SK-N-SH treated with all-trans-retinoic acid at 6 μM for 48 hours (cell line): ENCODE measurements at regions not wholly inside any gene's neighbourhood (a gene's known extent, or its start where the extent isn't known, plus 50 kb on each side); places are given as distances from the start of the nearest gene placed in this dataset.

Experiments
- ATAC-seq: fragments of 200-7000 bp; cut with Tn5 transposase; 3 replicates; pipeline ENCODE4 v1.9.1; 2020; ENCODE audit warnings: mild to moderate bottlenecking, moderate library complexity
- ARNTL ChIP-seq: fragments of 450-650 bp; formaldehyde crosslinking; IDR thresholded peaks from 2 replicates; pipeline ENCODE4 v1.5.0; 2020; ENCODE audit warnings: low read depth, mild to moderate bottlenecking, moderate library complexity, borderline replicate concordance
- BACH2 ChIP-seq: fragments of 250-450 bp; sonication (Bioruptor Pico); IDR thresholded peaks from 2 replicates; pipeline ENCODE4 v1.9.0; 2021; ENCODE audit warnings: mild to moderate bottlenecking, borderline replicate concordance
- CSDC2 ChIP-seq: fragments of 250-450 bp; sonication (Bioruptor Pico); IDR thresholded peaks from 2 replicates; pipeline ENCODE4 v1.5.0; 2020; ENCODE audit warnings: mild to moderate bottlenecking, moderate library complexity
- GLIS3 ChIP-seq: fragments of 250-450 bp; sonication (Bioruptor Pico); IDR thresholded peaks from 2 replicates; pipeline ENCODE4 v1.5.0; 2020; ENCODE audit warnings: mild to moderate bottlenecking, moderate library complexity
- ISL1 ChIP-seq: fragments of 250-450 bp; sonication (Bioruptor Pico); IDR thresholded peaks from 2 replicates; pipeline ENCODE4 v2.1.2; 2022; ENCODE audit warnings: mild to moderate bottlenecking, moderate library complexity
- OSR1 ChIP-seq: fragments of 250-450 bp; sonication (Bioruptor Pico); IDR thresholded peaks from 2 replicates; pipeline ENCODE4 v1.8.0; 2022; ENCODE audit warnings: moderate library complexity, mild to moderate bottlenecking, inconsistent platforms
- PPARA ChIP-seq: fragments of 250-450 bp; sonication (Bioruptor Pico); IDR thresholded peaks from 2 replicates; pipeline ENCODE4 v1.5.0; 2020; ENCODE audit warnings: mild to moderate bottlenecking, borderline replicate concordance
- RARB ChIP-seq: fragments of 250-450 bp; sonication (Bioruptor Pico); IDR thresholded peaks from 2 replicates; pipeline ENCODE4 v1.8.0; 2021; ENCODE audit warnings: mild to moderate bottlenecking, moderate library complexity
- TCF4 ChIP-seq: fragments of 250-450 bp; sonication (Bioruptor Pico); IDR thresholded peaks from 2 replicates; pipeline ENCODE4 v1.8.0; 2021; ENCODE audit warnings: mild to moderate bottlenecking, moderate library complexity, borderline replicate concordance
- TOX ChIP-seq: fragments of 250-450 bp; sonication (Bioruptor Pico); IDR thresholded peaks from 2 replicates; pipeline ENCODE4 v1.8.0; 2021; ENCODE audit warnings: mild to moderate bottlenecking, moderate library complexity, borderline replicate concordance
- ZC3H10 ChIP-seq: fragments of 250-450 bp; sonication (Bioruptor Pico); IDR thresholded peaks from 2 replicates; pipeline ENCODE4 v1.5.1; 2021; ENCODE audit warnings: mild to moderate bottlenecking, moderate library complexity
- ZFP30 ChIP-seq: fragments of 450-650 bp; formaldehyde crosslinking; IDR thresholded peaks from 2 replicates; pipeline ENCODE4 v1.5.0; 2022; ENCODE audit warnings: mild to moderate bottlenecking, moderate library complexity
- ZNF565 ChIP-seq: fragments of 450-650 bp; formaldehyde crosslinking; conservative IDR thresholded peaks from 2 replicates; pipeline ENCODE4 v1.5.0; 2020; ENCODE audit warnings: low read depth, mild to moderate bottlenecking, moderate library complexity
- ZNF70 ChIP-seq: fragments of 450-650 bp; formaldehyde crosslinking; IDR thresholded peaks from 2 replicates; pipeline ENCODE4 v1.5.0; 2020; ENCODE audit warnings: mild to moderate bottlenecking, moderate library complexity
- ZNF8 ChIP-seq: fragments of 450-650 bp; formaldehyde crosslinking; IDR thresholded peaks from 2 replicates; pipeline ENCODE4 v1.5.0; 2020; ENCODE audit warnings: mild to moderate bottlenecking, moderate library complexity
- TF ChIP-seq, protein P1 (sequence below): fragments of 250-450 bp; sonication (Bioruptor Pico); IDR thresholded peaks from 2 replicates; pipeline ENCODE4 v1.8.0; 2021; ENCODE audit warnings: low read depth, mild to moderate bottlenecking, moderate library complexity, borderline replicate concordance
- TF ChIP-seq, protein P2 (sequence below): fragments of 250-450 bp; sonication (Bioruptor Pico); IDR thresholded peaks from 2 replicates; pipeline ENCODE4 v1.5.0; 2020; ENCODE audit warnings: mild to moderate bottlenecking, moderate library complexity
- TF ChIP-seq, protein P3 (sequence below): fragments of 250-450 bp; sonication (Bioruptor Pico); IDR thresholded peaks from 2 replicates; pipeline ENCODE4 v1.5.1; 2020; ENCODE audit warnings: low read depth, mild to moderate bottlenecking, moderate library complexity
- TF ChIP-seq, protein P4 (sequence below): fragments of 250-450 bp; sonication (Bioruptor Pico); IDR thresholded peaks from 2 replicates; pipeline ENCODE4 v1.5.1; 2021; ENCODE audit warnings: mild to moderate bottlenecking, moderate library complexity
- TF ChIP-seq, protein P5 (sequence below): fragments of 250-450 bp; sonication (Bioruptor Pico); IDR thresholded peaks from 2 replicates; pipeline ENCODE4 v1.8.0; 2020; ENCODE audit warnings: mild to moderate bottlenecking, moderate library complexity, borderline replicate concordance

DNA sequence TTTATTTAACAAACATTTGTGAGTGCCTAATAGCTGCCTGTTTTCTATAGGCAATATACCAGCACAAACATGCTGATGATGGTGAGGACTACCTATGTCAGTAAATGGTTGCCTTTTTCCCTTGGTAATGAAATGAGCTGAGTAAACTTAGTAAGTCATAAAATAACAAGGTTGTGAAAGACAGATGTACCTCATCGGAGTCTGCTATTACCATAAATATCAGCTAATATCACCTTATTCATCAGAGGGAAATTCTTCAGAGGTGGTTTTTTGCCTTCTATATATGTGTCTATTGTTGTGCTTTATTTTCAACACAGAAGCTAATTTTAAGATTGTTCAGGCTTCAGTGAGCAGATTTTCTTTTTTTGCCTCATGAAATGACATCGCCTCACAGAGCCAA, 1040.5 kb downstream of the DTWD2 start:
- TF ChIP-seq GLIS3 (CRISPR knock-in tag) (no peak), ZC3H10 (no peak), RARB (CRISPR knock-in tag) (no peak)
- TF ChIP-seq, protein P1, sequence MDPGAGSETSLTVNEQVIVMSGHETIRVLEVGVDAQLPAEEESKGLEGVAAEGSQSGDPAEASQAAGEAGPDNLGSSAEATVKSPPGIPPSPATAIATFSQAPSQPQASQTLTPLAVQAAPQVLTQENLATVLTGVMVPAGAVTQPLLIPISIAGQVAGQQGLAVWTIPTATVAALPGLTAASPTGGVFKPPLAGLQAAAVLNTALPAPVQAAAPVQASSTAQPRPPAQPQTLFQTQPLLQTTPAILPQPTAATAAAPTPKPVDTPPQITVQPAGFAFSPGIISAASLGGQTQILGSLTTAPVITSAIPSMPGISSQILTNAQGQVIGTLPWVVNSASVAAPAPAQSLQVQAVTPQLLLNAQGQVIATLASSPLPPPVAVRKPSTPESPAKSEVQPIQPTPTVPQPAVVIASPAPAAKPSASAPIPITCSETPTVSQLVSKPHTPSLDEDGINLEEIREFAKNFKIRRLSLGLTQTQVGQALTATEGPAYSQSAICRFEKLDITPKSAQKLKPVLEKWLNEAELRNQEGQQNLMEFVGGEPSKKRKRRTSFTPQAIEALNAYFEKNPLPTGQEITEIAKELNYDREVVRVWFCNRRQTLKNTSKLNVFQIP (CRISPR knock-in tag): no peak
- TF ChIP-seq, protein P2, sequence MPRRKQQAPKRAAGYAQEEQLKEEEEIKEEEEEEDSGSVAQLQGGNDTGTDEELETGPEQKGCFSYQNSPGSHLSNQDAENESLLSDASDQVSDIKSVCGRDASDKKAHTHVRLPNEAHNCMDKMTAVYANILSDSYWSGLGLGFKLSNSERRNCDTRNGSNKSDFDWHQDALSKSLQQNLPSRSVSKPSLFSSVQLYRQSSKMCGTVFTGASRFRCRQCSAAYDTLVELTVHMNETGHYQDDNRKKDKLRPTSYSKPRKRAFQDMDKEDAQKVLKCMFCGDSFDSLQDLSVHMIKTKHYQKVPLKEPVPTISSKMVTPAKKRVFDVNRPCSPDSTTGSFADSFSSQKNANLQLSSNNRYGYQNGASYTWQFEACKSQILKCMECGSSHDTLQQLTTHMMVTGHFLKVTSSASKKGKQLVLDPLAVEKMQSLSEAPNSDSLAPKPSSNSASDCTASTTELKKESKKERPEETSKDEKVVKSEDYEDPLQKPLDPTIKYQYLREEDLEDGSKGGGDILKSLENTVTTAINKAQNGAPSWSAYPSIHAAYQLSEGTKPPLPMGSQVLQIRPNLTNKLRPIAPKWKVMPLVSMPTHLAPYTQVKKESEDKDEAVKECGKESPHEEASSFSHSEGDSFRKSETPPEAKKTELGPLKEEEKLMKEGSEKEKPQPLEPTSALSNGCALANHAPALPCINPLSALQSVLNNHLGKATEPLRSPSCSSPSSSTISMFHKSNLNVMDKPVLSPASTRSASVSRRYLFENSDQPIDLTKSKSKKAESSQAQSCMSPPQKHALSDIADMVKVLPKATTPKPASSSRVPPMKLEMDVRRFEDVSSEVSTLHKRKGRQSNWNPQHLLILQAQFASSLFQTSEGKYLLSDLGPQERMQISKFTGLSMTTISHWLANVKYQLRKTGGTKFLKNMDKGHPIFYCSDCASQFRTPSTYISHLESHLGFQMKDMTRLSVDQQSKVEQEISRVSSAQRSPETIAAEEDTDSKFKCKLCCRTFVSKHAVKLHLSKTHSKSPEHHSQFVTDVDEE (CRISPR knock-in tag): no peak
- TF ChIP-seq, protein P3, sequence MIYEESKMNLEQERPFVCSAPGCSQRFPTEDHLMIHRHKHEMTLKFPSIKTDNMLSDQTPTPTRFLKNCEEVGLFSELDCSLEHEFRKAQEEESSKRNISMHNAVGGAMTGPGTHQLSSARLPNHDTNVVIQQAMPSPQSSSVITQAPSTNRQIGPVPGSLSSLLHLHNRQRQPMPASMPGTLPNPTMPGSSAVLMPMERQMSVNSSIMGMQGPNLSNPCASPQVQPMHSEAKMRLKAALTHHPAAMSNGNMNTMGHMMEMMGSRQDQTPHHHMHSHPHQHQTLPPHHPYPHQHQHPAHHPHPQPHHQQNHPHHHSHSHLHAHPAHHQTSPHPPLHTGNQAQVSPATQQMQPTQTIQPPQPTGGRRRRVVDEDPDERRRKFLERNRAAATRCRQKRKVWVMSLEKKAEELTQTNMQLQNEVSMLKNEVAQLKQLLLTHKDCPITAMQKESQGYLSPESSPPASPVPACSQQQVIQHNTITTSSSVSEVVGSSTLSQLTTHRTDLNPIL (CRISPR knock-in tag): no peak
- TF ChIP-seq, protein P4, sequence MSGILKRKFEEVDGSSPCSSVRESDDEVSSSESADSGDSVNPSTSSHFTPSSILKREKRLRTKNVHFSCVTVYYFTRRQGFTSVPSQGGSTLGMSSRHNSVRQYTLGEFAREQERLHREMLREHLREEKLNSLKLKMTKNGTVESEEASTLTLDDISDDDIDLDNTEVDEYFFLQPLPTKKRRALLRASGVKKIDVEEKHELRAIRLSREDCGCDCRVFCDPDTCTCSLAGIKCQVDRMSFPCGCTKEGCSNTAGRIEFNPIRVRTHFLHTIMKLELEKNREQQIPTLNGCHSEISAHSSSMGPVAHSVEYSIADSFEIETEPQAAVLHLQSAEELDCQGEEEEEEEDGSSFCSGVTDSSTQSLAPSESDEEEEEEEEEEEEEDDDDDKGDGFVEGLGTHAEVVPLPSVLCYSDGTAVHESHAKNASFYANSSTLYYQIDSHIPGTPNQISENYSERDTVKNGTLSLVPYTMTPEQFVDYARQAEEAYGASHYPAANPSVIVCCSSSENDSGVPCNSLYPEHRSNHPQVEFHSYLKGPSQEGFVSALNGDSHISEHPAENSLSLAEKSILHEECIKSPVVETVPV (CRISPR knock-in tag): no peak
- ATAC-seq: no peak

DNA sequence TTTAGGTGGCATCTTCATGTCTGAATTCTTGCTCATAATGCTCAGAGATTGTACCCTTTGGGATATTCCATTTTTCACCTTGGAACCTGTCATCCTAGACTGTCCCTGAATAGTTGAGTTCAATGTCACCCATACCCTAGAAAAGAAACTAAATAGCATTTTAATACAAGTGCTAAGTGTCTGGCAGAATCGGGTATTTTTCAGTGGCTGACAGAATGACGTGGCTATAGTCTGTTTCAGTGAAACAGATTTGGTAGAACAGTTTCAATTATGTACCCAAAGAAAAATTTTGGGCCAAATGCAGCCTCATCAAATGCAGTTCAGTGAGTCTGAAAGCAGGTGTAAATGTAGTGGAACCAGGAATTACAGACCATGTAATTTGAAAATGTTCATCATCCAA, 1041.2 kb downstream of the DTWD2 start:
- ATAC-seq: no peak
- no peak for TF ChIP-seq ISL1 (CRISPR knock-in tag)
- TF ChIP-seq, protein P3 (CRISPR knock-in tag): no peak
- TF ChIP-seq BACH2 (CRISPR knock-in tag): no peak
- TF ChIP-seq, protein P4 (CRISPR knock-in tag): no peak
- no peak for TF ChIP-seq RARB (CRISPR knock-in tag)
- no peak for TF ChIP-seq PPARA
- no peak for TF ChIP-seq CSDC2
- TF ChIP-seq ARNTL (CRISPR knock-in tag): no peak
- TF ChIP-seq, protein P1 (CRISPR knock-in tag): no peak
- no peak for TF ChIP-seq ZNF565
- no peak for TF ChIP-seq GLIS3 (CRISPR knock-in tag)

DNA sequence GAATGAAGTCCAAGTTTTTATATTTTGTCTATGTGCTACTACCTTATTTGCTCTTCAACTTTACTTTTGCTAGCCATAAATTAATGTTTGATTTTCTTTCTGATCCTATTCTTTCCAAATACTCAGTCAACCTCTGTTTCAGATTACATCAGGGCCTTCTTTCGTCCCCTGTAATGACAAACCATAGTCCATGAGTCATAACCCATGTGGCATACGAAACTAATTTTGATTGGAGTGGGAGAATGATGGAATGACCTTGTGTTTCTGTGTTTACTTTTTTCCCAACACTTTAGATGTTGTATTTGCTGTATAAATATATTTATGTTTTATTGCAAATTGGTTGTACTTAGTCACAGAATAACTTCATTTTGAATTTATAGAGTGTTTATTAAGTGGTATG, 1043.1 kb downstream of the DTWD2 start:
- TF ChIP-seq TOX (CRISPR knock-in tag) (no peak), OSR1 (CRISPR knock-in tag) (no peak), CSDC2 (no peak)
- TF ChIP-seq, all 23 proteins: peak for 0

DNA sequence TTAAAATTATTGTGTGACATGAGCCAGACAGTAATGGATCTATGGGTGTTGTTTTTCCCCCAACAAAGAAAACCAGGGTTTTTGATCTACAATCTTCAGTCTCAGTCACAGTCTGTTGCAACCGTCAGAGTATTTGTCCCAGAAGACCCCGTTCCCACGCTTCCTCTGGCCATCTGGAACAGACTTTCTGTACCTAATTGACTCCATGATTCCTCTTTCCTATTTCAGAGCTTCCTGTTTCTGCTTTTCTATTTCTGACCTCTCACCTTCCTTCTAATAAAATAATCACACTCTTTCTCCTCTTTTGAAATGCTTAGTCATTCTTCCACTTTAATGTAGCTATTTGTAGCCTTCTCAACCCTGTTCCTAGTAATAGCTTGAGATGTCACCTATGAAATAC, 1044.8 kb downstream of the DTWD2 start:
- no peak for ATAC-seq
- TF ChIP-seq TOX (CRISPR knock-in tag) (no peak), ISL1 (CRISPR knock-in tag) (no peak), ZNF565 (no peak), ZNF8 (CRISPR knock-in tag) (no peak), TCF4 (no peak), PPARA (no peak), ZFP30 (CRISPR knock-in tag) (no peak), ZNF70 (CRISPR knock-in tag) (no peak), CSDC2 (no peak)
- TF ChIP-seq, protein P1 (CRISPR knock-in tag): no peak
- TF ChIP-seq, protein P5, sequence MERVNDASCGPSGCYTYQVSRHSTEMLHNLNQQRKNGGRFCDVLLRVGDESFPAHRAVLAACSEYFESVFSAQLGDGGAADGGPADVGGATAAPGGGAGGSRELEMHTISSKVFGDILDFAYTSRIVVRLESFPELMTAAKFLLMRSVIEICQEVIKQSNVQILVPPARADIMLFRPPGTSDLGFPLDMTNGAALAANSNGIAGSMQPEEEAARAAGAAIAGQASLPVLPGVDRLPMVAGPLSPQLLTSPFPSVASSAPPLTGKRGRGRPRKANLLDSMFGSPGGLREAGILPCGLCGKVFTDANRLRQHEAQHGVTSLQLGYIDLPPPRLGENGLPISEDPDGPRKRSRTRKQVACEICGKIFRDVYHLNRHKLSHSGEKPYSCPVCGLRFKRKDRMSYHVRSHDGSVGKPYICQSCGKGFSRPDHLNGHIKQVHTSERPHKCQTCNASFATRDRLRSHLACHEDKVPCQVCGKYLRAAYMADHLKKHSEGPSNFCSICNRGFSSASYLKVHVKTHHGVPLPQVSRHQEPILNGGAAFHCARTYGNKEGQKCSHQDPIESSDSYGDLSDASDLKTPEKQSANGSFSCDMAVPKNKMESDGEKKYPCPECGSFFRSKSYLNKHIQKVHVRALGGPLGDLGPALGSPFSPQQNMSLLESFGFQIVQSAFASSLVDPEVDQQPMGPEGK (CRISPR knock-in tag): no peak

More for the DNA sequence above, 1043.1 kb downstream of the DTWD2 start:
- no peak for ATAC-seq
